ENCODE measurements at regions not wholly inside any gene's neighbourhood (a gene's known extent, or its start where the extent isn't known, plus 50 kb on each side); places are given as distances from the start of the nearest gene placed in this dataset.

- no peak for TF ChIP-seq RAD21 (IDR thresholded peaks at IDR 0.05; ENCODE audit: low read depth)
- no peak for TF ChIP-seq YY1 (IDR thresholded peaks at IDR 0.05; ENCODE audit: low read depth)
- TF ChIP-seq EGR1 (IDR thresholded peaks at IDR 0.05), result no peak
- TF ChIP-seq CREB1 (IDR thresholded peaks at IDR 0.05; ENCODE audit: low read depth), result no peak
- no peak for TF ChIP-seq REST (IDR thresholded peaks at IDR 0.05; ENCODE audit: low read depth)
- no peak for TF ChIP-seq MAX (IDR thresholded peaks at IDR 0.05)
- TF ChIP-seq USF1 (IDR thresholded peaks at IDR 0.05), result no peak
- TF ChIP-seq FOXM1 (IDR thresholded peaks at IDR 0.05; ENCODE audit: borderline replicate concordance, low read depth), result no peak
- TF ChIP-seq NFIC (IDR thresholded peaks at IDR 0.05), result no peak
- TF ChIP-seq ZBTB7A (IDR thresholded peaks at IDR 0.05; ENCODE audit: low read depth), result no peak
- no peak for TF ChIP-seq TAF1 (IDR thresholded peaks at IDR 0.05; ENCODE audit: low read depth)
- no peak for TF ChIP-seq EP300 (IDR thresholded peaks at IDR 0.05; ENCODE audit: borderline replicate concordance)
Measured at GRCh38 chr7:34341326-34341725, 316.7 kb upstream of the NPSR1 start.
